NT2/D1 (cell line): ENCODE measurements at regions not wholly inside any gene's neighbourhood (a gene's known extent, or its start where the extent isn't known, plus 50 kb on each side); places are given as distances from the start of the nearest gene placed in this dataset.
"Not testable (repeated sequence)": the region's sequence is repeated elsewhere in the genome, so short reads cannot be mapped to it uniquely, and the experiment has no call there.

Experiments used
- SUZ12 ChIP-seq: IDR thresholded peaks from 2 replicates; pipeline ENCODE4 v1.6.1; 2011; ENCODE audit not compliant: insufficient read length, insufficient read depth; ENCODE audit errors: extremely low read depth
- YY1 ChIP-seq: IDR thresholded peaks from 2 replicates; pipeline ENCODE4 v1.6.1; 2011; ENCODE audit not compliant: insufficient read length, insufficient read depth
- ZNF274 ChIP-seq: IDR thresholded peaks from 2 replicates; pipeline ENCODE4 v1.6.1; 2011; ENCODE audit warnings: mild to moderate bottlenecking, low read depth, low read length

- not testable (repeated sequence) for TF ChIP-seq YY1, ZNF274, SUZ12
These were observed 121.0 kb upstream of the ZNF322 start for GRCh38 chr6:26780563-26780962.
